Gastroesophageal sphincter (tissue), 2 donors: ENCODE measurements at regions not wholly inside any gene's neighbourhood (a gene's known extent, or its start where the extent isn't known, plus 50 kb on each side); places are given as distances from the start of the nearest gene placed in this dataset.

Source experiments
- EP300 ChIP-seq: sonication (generic); formaldehyde crosslinking; IDR thresholded peaks from one replicate; pipeline ENCODE4 v1.6.1; 2017; ENCODE audit warnings: antibody characterized with exemption, mild to moderate bottlenecking
- POLR2A ChIP-seq, 2 donors: fragments of 450-650 bp; IDR thresholded peaks; one replicate each; pipeline ENCODE4 v1.6.1; 2017; ENCODE audit warnings: antibody characterized with exemption in 2 of 2, mild to moderate bottlenecking in 2 of 2, moderate library complexity in 1 of 2

DNA sequence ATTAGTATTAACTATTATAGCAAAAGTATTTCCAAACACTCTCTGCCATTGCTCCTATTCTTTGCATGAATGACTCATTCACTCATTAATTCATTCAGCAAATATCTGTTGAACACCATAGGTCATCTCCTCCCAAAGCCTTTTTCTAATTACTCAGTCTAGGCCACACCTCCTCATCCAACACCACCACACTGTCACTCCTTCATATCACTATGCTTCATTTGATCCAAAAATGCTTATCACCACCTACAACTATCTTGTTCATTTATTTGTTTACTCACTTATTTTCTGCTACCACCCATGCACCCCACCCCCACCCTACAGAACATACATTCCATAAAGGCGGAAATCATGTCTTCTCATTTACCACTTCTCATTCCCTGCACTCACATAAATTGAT is 94.4 kb upstream of the TNFSF4 start:
- no peak for TF ChIP-seq EP300
- no peak for TF ChIP-seq POLR2A (IDR thresholded peaks at IDR 0.05)
